Endothelial cell of umbilical vein (primary cell): ENCODE measurements at regions not wholly inside any gene's neighbourhood (a gene's known extent, or its start where the extent isn't known, plus 50 kb on each side); places are given as distances from the start of the nearest gene placed in this dataset.

Source experiments
- CTCF ChIP-seq, 2 donors: IDR thresholded peaks; 1 replicate in 1 of 2; 2 replicates in 1 of 2; pipeline ENCODE4 v1.5.1; 2011; ENCODE audit warnings: low read length in 2 of 2, mild to moderate bottlenecking in 2 of 2, moderate library complexity in 2 of 2, control low read depth in 1 of 2, inconsistent platforms in 1 of 2, low read depth in 1 of 2; ENCODE audit not compliant: insufficient read depth in 1 of 2; ENCODE audit errors: extremely low read depth in 1 of 2
- EZH2 ChIP-seq: IDR thresholded peaks from 2 replicates; pipeline ENCODE4 v1.6.1; 2012; ENCODE audit warnings: borderline replicate concordance, low read depth, mild to moderate bottlenecking, moderate library complexity, low read length, inconsistent platforms; ENCODE audit not compliant: severe bottlenecking
- JUN ChIP-seq: IDR thresholded peaks from 2 replicates; pipeline ENCODE4 v1.6.1; 2011; ENCODE audit warnings: borderline replicate concordance, low read depth; ENCODE audit not compliant: insufficient read length, insufficient read depth
- MAX ChIP-seq: IDR thresholded peaks from 2 replicates; pipeline ENCODE4 v1.6.1; 2011; ENCODE audit not compliant: insufficient read depth, insufficient read length
- POLR2A ChIP-seq: IDR thresholded peaks from 2 replicates; pipeline ENCODE4 v1.6.1; 2012; ENCODE audit warnings: low read depth, mild to moderate bottlenecking, control low read depth, low read length
- POLR2AphosphoS5 ChIP-seq: IDR thresholded peaks from 2 replicates; pipeline ENCODE4 v1.6.1; 2012; ENCODE audit warnings: low read depth, mild to moderate bottlenecking, control low read depth, low read length, moderate library complexity; ENCODE audit not compliant: insufficient read depth

- no peak for TF ChIP-seq POLR2AphosphoS5
- no peak for TF ChIP-seq CTCF (IDR thresholded peaks at IDR 0.05; ENCODE audit: extremely low read depth in 1 of 2, insufficient read depth in 1 of 2, low read depth in 1 of 2, low read length in 2 of 2)
- TF ChIP-seq POLR2A = no peak
- TF ChIP-seq EZH2 = no peak
- no peak for TF ChIP-seq MAX
- TF ChIP-seq JUN = no peak
Observed at GRCh38 chr18:78001811-78002210, 752.2 kb downstream of the GALR1 start.
